COLO829 (cell line): ENCODE measurements at regions not wholly inside any gene's neighbourhood (a gene's known extent, or its start where the extent isn't known, plus 50 kb on each side); places are given as distances from the start of the nearest gene placed in this dataset.

Experiments used
- DNase-seq: peaks from one replicate; pipeline ENCODE4 v3.0.0; 2012; ENCODE audit warnings: low spot score

DNA sequence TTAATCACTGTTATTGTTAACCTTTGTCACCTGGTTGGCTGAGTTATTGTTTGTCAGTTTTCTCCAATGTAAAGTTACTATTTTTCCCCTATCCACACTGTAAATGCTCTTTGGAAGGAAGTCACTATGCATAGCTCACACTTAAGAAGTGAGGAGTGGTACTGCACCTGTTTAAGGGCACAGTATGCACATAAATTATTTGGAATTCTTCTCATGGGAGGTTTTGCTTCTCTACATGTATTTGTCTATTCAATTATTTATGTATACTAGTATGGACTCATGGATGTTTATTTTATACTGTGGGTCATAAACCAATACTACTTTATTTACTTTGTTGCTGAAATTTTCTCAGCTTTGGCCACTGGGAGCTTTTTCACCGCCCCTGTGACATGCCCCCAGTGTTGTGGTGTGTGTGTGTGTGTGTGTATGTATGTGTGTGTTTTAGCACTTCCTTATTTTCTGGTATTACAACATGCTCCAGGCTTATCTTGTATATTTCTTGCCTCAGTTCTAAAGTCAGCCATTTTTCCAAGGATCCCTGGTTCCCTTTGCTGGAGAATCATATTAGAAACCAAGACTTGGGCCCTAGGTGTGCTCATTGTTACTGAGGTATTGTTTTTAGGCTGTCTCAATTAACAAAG lies 290.5 kb downstream of the KBTBD8 start:
- DNase-seq, result no peak

DNA sequence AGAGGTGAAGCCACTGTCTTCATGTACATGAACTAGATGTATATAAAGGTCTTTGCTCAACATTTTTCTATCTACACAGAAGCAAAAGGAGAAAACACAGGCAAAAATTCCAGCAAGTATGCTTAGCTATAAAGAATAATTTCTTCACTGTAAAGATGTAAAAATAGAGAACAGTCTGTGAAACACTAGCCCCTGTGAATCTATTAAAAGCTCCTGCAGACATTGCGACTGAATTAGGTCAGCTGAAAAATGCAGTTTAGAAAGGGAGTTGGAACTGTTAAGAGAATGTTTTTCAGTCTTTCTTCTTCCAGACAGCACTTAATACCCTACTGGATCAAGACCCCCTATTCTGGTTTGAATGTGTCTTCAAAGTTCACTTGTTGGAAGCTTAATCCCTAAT lies 291.5 kb downstream of the KBTBD8 start:
- DNase-seq, result no peak

DNA sequence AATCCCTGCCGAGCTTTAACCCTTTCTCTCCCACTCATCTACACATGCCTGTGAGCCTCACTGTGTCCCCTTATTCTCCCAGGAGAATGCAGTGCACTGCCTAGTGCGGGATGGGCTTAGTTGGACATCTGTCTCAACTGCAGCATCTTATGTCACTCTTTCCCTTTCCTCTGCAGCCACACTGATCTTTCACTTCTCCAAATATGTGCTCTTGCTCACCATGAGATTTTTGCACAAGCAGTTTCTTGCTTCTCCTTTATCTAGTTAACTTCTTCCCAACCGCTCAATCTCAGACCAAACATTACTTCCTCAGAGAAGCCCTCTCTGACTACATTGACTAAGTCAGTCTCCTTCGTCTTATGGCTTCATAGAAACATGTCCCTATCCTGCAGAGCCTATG lies 292.3 kb downstream of the KBTBD8 start:
- no peak for DNase-seq

DNA sequence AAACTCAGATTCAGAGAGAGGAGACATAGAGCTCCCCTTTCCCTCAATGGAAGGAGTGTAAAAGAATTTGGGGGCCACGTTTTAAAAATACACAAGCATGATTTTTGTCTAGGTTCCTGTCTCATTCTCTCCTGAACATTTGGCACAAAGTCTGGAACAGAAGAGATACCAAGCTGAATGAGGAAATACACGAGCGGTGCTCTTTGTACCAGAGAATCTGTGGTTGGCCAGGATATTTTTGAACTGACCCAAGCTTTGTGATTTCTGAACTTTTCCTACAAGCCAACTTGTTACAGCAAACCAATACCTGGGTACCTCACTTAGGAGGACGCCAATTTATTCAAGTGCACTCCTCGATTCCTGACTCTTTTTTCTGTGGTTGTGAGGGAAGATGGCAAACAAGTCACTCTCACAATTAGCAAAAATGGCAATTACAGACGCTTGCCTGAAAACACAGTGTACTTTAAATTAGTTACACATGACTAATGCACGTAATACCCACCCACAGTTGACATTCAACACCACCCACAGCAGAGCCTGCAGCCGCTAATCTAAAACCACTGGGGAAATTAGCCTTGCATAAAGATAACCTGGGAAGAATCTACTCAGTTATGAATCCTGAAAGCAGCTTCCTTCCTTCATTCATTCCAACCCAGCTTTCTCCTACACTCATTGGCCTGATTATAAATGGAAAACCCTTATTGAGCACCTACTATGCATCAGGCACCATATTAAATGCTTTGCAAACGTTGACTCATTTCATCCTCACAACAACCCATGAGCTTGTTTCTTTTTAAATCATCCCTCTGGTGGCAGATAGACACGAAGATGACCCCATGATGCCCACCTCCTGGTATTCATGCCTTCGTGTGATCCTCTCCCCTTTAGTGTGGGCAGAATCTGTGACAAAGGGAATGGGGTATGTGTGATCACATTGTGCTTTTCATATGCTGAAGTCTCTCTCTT lies 293.5 kb downstream of the KBTBD8 start:
- DNase-seq, result peak; percentile 24

DNA sequence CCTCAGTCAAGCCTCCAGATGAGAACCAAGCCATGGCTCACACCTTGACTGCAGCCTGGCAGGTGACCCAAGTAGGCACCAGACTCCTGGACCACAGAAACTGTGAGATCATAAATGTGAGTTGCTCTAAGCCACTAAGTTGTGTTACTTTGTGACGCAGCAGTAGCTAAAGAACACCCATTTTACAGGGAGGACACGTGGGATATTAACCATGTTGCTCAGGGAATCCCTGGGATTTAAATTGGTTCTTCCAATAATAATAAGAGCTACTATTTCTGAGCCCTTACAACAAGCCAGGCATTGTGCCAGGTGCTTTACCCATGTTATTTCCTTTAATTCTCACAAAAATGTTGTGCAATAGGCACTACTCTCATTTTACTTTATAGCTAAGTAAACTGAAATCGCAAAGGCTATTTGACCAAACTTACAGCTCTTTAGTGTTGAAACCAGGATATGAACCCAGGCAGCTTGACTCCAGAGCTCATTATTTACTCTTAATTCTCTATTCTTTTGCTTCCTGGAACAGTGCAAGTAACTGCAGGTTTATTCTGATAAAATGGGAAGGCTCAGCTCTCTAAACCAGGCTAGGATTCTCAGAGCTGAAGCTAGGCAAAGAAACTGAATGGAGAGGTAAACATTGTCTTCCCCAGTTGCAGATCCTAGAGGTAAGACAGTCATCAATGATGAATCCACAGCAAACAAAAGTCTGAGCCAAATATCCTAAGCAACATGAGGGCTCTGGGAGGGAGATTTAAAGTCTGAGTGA lies 294.4 kb downstream of the KBTBD8 start:
- DNase-seq, result no peak

DNA sequence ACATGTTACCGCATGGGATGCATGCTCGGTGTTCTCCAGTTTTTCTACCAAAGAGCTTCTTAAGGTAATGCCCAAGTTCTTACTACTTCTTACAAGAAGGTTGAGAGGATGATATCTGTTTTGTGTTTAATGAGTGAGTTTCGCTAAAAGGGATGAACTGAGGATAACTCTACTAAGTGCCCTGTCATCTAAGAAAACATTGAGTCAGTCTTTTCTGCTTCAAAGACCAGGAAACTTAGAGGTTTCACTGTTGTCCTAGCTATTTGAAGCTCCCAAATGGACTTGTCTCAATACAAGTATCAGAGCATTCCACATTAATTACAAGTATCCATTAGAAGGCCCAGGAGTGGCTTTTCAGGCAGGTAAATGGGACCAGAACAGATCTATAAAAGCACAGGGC lies 296.2 kb downstream of the KBTBD8 start:
- no peak for DNase-seq

DNA sequence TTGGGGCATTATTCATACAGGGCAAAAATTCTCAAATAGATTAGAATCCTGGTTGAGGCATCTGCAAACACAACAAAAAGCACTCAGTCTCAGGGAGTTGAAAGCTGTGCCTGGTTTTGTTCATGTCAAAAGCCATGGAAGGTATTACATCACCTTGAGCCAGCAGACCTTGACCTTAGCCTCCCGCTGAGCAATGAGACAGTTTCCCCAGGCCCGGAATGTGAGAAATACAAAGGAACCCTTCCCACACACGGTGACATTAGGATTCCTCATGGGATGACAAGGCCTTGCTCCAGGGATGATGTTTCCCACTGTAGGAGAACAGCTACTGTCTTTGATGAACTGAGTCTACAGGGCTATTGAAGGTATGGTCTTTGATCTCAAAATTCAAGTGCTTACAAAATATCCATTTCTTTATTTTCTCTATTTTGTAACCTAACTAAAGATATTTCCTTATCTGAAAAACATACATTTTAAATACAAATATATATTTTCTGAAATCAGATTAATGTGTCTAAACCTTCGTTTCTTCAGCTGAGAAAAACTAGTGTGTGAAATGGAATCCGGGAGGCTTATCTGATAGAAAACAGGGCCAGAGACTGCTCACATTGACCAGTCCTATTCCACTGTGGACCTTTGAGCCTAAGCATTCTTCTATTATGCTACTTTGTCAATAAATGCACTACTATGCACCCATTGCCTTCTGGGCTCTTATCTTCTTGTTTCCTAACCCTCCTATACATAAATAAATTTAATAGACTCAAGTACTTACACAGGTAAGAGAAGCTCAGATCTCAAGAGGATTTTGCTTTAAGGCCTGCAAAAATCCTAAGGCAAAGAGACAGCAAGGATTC lies 298.2 kb downstream of the KBTBD8 start:
- no peak for DNase-seq

DNA sequence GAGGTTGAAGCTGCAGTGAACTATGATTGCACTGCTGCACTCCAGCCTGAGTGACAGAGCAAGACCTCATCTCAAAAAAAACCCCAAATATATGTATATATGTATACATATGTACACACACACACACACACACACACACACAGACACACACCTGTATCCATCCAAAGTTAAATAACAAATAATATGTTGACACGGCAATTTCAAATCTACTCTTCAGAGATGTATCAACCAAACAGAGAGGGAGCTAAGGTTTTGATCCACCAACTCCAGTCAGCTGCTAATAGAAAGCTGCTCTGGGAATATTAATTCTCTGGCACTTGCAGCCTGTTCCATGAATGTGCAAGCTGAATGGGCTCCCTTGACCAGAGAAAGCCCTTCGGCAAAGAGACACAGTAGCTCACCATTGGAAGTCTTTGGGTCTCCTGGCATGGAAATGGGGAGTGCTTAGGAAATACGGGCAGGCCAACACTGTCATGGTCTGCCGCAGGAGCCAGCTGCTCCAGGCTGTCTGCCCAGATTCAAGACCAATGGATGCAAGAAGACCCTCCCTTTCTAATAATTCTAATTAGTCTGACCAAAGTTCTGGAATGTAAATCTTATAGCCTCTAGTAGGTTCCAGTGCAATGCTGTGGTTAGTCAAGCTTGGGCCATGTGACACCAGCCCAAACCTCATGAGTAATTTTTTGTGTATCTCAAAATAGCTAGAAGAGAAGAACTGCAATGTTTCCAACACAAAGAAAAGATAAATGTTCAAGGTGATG lies 299.8 kb downstream of the KBTBD8 start:
- DNase-seq, result no peak

DNA sequence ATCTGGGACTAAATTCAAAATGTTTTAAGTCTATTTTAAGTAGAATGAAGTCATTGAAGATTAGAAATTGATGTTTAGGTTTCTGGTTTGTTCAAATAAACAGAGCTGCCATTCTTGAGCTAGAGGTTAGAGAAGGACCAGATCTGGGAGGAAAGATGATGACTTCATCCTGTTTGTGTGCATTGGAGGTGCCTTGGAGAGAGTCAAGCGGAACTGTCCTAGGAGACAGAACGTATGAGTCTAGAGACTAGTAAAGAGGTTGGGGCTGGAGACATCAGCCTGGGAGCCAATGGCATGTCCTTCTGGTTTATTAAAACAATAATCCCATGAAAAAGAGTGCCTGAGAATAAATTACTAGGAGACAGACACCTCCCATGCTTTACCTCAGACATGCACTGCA lies 303.4 kb downstream of the KBTBD8 start:
- DNase-seq, result no peak

DNA sequence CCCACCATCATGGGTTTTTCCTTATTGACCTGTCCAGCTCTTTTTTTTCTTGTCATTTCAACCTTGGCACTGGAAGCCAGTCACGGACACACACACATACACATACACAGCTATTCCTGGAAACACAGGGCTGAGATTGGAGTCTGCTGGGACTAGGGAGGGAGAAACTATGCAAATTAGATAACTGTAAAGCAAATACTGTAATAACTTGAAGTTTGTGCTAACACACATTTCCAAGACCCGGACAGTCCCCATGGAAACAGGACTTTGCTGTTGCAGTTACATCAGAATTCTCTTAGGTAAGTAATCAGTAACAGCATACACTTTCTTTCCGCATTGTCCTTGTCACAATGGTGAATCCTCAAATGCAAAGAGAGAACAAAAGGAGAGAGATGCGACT lies 304.4 kb downstream of the KBTBD8 start:
- DNase-seq, result no peak

DNA sequence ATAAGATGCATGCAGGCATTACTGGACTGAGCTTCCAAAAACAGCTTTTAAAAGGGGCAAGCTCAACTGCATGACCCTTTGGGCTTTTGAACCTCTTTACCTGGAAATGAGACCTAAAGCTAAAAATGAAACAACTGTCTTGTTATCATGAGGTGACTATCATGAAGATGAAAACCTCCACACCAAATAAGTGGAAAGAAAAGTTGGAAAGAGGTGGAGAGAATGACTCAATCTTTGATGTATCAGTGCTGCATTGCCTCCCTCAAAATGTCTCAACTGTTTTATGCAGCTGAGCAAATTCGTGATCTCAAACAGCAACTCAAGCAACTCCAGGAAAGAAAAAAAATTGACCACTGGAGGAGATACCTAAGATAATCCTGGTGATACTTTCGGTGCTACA lies 307.1 kb downstream of the KBTBD8 start:
- DNase-seq, result no peak

DNA sequence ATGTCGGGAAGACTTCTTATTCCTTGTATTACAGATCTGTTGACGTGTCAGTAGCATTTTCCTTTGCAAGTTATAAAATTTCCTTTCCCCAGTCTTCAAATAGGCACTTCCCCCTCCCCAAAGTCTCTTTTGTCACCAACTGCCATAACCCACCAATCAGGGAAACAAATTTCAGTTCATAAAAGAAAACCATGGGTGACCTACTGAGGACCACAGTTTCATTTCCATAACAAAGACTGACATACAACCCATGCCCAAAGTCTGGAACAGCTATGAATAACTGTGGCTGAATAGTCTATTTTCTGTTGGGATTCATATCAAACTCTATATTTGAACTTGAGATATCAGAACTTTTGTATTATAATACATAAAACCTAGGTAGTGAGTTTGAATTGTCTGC lies 307.8 kb downstream of the KBTBD8 start:
- DNase-seq, result no peak

DNA sequence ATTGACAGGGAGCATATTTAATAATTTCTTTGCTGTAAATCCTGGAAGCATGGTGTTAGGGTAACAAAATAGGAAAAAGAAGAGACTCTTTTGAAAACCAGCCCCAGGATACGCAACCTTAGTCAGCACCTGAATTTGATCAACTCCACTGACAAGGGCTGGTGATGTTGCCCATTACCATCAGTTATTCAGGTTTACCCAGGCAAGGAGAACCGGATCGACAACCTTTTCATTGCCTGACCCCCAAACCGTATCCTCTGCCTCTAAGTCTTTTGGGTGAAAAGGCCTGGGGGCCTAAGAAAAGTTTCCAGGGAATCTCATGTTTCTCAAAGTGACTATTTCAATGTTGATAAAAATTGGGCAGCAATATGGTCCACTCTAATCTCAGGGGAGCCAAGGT lies 313.3 kb downstream of the KBTBD8 start:
- DNase-seq, result no peak

DNA sequence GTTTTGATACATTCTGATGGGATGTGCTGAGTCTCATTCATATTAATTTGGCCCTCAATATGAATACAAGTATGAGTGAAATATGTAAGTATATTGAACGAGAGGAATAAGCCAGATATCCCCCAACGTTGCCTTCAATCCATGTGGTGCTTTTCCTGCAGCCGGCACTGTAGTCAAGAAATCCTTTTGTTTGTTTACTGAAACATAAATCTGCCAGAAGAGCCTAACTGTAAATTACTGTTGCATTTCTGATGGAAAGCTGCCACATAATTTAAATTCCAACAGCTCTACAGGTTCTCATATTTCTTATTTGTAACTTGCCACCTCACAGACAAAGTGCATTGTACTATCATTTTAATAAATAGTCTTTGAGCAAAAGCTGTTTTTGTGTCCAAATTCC lies 314.0 kb downstream of the KBTBD8 start:
- DNase-seq, result no peak

DNA sequence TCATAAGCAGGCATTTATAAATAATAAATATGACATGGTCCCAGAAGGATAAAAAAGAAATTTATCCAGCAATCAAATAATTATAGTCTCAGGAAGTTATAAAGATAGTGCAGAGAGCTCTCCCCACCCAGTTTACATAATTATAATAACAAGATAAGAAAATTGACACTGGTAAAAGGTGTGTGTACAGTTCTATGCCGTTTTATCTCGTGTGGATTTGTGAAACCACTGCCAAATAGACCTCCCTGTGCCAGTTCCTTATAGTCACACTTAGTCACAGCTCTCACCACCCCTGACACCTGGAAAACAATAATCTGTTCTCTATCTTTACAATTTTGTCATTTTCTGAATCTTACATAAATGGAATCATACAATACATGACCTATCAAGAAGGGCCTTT lies 320.1 kb downstream of the KBTBD8 start:
- no peak for DNase-seq

DNA sequence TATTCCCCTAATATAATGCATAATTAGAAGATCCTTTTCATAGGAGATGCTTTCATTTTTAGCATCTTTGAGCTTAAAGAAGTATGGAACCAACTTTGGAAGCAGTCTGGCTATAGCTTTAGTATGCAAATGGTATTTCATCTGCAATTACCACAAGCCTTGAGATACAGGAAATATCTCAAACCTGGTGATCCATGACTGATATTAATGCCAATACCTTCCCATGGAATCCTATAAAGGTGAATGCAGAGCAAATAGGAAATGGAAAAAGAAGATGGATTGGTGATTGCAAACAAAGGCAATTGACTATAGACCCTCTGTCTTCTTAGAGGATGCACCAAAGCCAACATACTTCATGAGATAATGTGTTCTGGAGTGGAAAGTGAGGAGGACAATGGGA lies 326.4 kb downstream of the KBTBD8 start:
- DNase-seq, result no peak
